Tibial nerve (tissue), 4 donors: ENCODE measurements at regions not wholly inside any gene's neighbourhood (a gene's known extent, or its start where the extent isn't known, plus 50 kb on each side); places are given as distances from the start of the nearest gene placed in this dataset.

Experiments
- DNase-seq, 2 donors: peaks; one replicate each; pipeline ENCODE4 v3.0.0-alpha.2; 2019; ENCODE audit warnings: low spot score in 2 of 2
- H3K27ac ChIP-seq, 4 donors: fragments of 200-600 bp; sonication (generic) in 3 of 4; one replicate each; pipeline ENCODE4 v1.5.1; 2017 to 2019; ENCODE audit warnings: mild to moderate bottlenecking in 1 of 4
- H3K27me3 ChIP-seq, 2 donors: fragments of 200-600 bp; sonication (generic) in 1 of 2; one replicate each; pipeline versions ENCODE4 v1.5.1 to v1.6.0; 2017 to 2019
- H3K36me3 ChIP-seq, 3 donors: fragments of 200-600 bp; sonication (generic); one replicate each; pipeline ENCODE4 v1.5.1; 2018 to 2019
- H3K4me1 ChIP-seq, 4 donors: fragments of 200-600 bp; sonication (generic) in 3 of 4; one replicate each; pipeline ENCODE4 v1.5.1; 2017 to 2019
- H3K4me3 ChIP-seq, 4 donors: fragments of 200-600 bp; sonication (generic) in 3 of 4; one replicate each; pipeline ENCODE4 v1.5.1; 2017 to 2019; ENCODE audit warnings: mild to moderate bottlenecking in 1 of 4, moderate library complexity in 1 of 4
- H3K9me3 ChIP-seq, 4 donors: fragments of 200-600 bp; sonication (generic) in 3 of 4; one replicate each; pipeline ENCODE4 v1.5.1; 2017 to 2019
- EP300 ChIP-seq, 2 donors: sonication (generic); formaldehyde crosslinking; IDR thresholded peaks; one replicate each; pipeline ENCODE4 v1.6.1; 2017; ENCODE audit warnings: antibody characterized with exemption in 2 of 2, mild to moderate bottlenecking in 1 of 2
- POLR2A ChIP-seq, 2 donors: fragments of 450-650 bp; IDR thresholded peaks; one replicate each; pipeline ENCODE4 v1.6.1; 2017; ENCODE audit warnings: antibody characterized with exemption in 2 of 2, mild to moderate bottlenecking in 2 of 2, moderate library complexity in 2 of 2
- WGBS, 2 donors: methylation state at CpG; one replicate each; pipeline ENCODE4 v1.1.5; 2018; 5-methylcytosine and 5-hydroxymethylcytosine counted together
- TF ChIP-seq, protein P1 (sequence below), 5 experiments: fragments of 200-600 bp in 3 of 5; fragments of 450-650 bp in 2 of 5; sonication (generic) in 3 of 5; IDR thresholded peaks; one replicate each; pipeline ENCODE4 v1.5.1; 2016 to 2019; ENCODE audit warnings: antibody characterized with exemption in 5 of 5, mild to moderate bottlenecking in 3 of 5, moderate library complexity in 2 of 5

DNA sequence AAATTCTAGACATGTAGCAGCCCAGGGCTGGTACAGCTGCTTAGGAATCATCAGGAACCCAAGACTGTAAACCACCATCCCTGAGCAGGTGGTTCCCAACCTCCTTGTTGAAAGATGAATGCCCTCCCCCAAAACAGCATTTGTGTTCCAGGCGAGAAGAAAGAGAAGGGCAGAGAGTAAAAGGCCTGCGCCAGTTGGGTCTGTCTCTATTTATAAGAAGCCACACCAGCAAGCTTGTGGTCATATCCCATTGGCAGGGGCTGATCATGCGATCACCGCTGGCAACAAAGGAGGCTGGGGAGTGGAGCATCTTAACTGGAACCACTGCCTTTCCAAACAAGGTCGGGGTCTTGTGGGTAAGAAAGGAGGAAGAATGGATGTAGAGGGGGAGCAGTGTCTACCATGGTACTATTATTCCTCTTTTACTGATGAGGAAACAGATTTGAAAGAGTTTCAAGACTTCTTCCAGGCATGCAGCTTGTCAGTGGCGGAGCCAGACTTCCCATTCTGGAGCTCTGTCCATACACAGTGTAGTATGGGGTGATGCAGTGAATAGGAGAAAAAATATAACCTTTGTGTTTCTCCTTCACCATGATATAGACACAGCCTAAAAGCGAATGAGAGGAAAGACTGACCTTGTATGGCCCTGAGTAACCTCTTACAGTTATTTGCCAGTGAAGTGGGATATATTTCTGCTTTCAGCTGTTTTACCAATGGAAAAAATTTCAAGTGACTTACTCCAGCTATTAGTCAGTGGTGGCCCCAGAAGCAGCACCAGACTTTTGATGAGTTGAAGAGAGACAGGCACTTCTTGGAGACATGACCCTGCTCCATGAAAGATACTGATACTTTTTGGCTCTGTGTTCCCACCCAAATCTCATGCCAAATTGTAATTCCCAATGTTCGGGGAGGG lies 222.6 kb downstream of the ABHD5 start:
- Histone ChIP-seq H3K27me3 (no peaks in the 10 kb centered on the region), H3K4me1 (no peaks in the 10 kb centered on the region), H3K9me3 (peaks cover 0 to 9% (median 2%) of the 10 kb centered on the region in 4 donors), H3K36me3 (no peaks in the 10 kb centered on the region), H3K4me3 (no peak overlapping the region), H3K27ac (no peak overlapping the region)
- TF ChIP-seq, protein P1, sequence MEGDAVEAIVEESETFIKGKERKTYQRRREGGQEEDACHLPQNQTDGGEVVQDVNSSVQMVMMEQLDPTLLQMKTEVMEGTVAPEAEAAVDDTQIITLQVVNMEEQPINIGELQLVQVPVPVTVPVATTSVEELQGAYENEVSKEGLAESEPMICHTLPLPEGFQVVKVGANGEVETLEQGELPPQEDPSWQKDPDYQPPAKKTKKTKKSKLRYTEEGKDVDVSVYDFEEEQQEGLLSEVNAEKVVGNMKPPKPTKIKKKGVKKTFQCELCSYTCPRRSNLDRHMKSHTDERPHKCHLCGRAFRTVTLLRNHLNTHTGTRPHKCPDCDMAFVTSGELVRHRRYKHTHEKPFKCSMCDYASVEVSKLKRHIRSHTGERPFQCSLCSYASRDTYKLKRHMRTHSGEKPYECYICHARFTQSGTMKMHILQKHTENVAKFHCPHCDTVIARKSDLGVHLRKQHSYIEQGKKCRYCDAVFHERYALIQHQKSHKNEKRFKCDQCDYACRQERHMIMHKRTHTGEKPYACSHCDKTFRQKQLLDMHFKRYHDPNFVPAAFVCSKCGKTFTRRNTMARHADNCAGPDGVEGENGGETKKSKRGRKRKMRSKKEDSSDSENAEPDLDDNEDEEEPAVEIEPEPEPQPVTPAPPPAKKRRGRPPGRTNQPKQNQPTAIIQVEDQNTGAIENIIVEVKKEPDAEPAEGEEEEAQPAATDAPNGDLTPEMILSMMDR (IDR thresholded peaks at IDR 0.05): no peak
- no peak for TF ChIP-seq POLR2A (IDR thresholded peaks at IDR 0.05)
- no peak for TF ChIP-seq EP300 (IDR thresholded peaks at IDR 0.05)
- DNase-seq: no peak
- 88 to 90% methylated on average over 8 of the region's 8 CpGs for WGBS, 2 donors

DNA sequence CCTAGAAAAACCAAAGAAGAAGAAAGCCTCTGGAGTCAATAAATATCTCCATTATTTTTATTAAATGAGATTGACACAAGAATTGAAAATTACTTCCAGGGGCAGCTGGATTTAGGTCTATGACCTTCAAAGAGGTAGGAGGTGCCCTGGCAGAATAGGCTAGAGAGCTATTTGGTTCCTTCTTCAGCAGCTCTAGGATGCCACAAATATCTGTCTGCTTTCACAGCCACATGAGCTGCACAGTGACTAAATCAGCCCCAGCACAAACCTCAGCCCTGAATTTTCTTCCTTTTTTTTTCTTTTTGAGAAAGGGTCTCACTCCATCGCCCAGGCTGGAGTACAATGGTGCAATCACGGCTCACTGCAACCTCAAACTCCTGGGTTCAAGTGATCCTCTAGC lies 223.5 kb downstream of the ABHD5 start:
- no peak for TF ChIP-seq EP300 (IDR thresholded peaks at IDR 0.05)
- TF ChIP-seq, protein P1 (IDR thresholded peaks at IDR 0.05): no peak
- no peak for TF ChIP-seq POLR2A (IDR thresholded peaks at IDR 0.05)
- H3K36me3 ChIP-seq: no peaks in the 10 kb centered on the region
- WGBS, 2 donors: 92 to 93% methylated on average over 2 of the region's 2 CpGs

DNA sequence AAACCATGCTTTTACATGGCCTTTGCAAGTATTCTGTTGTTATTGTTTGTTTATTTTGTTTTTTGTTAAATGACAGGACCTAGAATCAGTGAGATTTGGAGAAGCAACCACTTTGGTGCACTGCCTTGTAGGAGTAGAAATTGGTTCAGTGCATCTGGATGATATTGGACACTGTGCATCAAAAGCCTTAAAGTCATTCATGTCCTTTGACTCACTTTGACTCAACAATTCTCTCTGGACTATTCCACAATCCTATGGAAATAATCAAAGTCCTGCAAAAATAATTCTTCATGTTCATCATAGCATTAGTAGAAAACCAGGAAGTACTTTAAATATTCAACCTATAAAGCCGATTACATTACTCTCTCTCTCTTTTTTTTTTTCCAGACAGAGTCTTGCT lies 224.8 kb downstream of the ABHD5 start:
- Histone ChIP-seq H3K27ac (no peak overlapping the region), H3K36me3 (no peaks in the 10 kb centered on the region), H3K4me3 (no peak overlapping the region), H3K9me3 (peaks cover 0 to 9% (median 2%) of the 10 kb centered on the region in 4 donors), H3K27me3 (no peaks in the 10 kb centered on the region), H3K4me1 (peaks cover 0 to 4% (median 0%) of the 10 kb centered on the region in 4 donors)
- DNase-seq: no peak
- 85 to 93% methylated on average over 1 of the region's 1 CpG for WGBS, 2 donors
- TF ChIP-seq POLR2A (IDR thresholded peaks at IDR 0.05): no peak
- TF ChIP-seq EP300 (IDR thresholded peaks at IDR 0.05): no peak
- TF ChIP-seq, protein P1 (IDR thresholded peaks at IDR 0.05): no peak

More for the DNA sequence above, 223.5 kb downstream of the ABHD5 start:
- Histone ChIP-seq H3K27me3 (no peaks in the 10 kb centered on the region), H3K27ac (no peak overlapping the region), H3K4me1 (peaks cover 0 to 4% (median 0%) of the 10 kb centered on the region in 4 donors), H3K4me3 (no peak overlapping the region), H3K9me3 (peaks cover 0 to 9% (median 2%) of the 10 kb centered on the region in 4 donors)
- no peak for DNase-seq

DNA sequence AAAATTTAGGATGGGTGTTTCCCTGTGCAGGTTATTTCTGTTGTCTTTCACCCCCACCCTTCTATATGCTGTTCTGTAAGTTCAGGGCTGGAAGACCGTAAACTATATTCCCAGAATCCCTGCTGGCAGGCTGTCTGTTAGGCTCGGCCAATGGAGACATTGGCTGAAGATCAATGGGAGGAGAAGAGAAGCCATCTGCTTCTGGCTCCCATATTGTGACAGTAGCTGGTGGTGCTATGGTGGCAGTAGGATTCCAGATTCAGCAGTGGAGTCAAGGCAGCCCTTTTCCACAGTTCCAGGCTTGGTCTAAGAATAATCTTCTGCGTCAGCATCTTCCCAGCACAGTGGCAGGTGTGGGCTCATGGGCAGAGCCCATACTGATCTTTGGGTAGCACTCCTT lies 226.6 kb downstream of the ABHD5 start:
- TF ChIP-seq POLR2A (IDR thresholded peaks at IDR 0.05) (no peak), EP300 (IDR thresholded peaks at IDR 0.05) (no peak)
- TF ChIP-seq, protein P1 (IDR thresholded peaks at IDR 0.05): no peak
- H3K4me3 ChIP-seq: no peak overlapping the region
- WGBS, 2 donors: 97 to 100% methylated on average over 3 of the region's 3 CpGs
- DNase-seq: no peak
- H3K36me3 ChIP-seq: no peaks in the 10 kb centered on the region
- peaks cover 0 to 9% (median 2%) of the 10 kb centered on the region in 4 donors for H3K9me3 ChIP-seq
- no peak overlapping the region for H3K27ac ChIP-seq
- H3K4me1 ChIP-seq: peaks cover 0 to 4% (median 0%) of the 10 kb centered on the region in 4 donors
- no peaks in the 10 kb centered on the region for H3K27me3 ChIP-seq

DNA sequence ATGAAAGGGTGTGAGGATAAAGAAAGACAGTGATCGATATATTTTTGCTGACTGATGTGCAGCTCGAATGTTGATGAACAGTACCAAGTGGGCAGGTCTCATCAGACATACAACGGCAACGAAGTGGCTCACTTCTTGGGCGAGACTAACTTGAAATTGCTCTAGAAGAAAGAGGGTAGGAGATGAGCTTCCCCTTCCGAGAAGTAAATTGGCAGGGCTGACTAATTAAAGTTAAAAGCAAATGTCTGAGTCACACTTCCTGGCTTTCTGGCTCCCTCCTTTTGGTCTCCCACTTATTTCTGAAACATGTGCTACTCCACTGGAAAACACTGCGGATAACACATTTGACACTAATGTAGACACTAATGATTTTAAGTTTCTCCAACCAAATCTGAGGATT lies 228.3 kb downstream of the ABHD5 start:
- H3K4me3 ChIP-seq: no peak overlapping the region
- H3K36me3 ChIP-seq: no peaks in the 10 kb centered on the region
- H3K27me3 ChIP-seq: no peaks in the 10 kb centered on the region
- peaks cover 0 to 4% (median 0%) of the 10 kb centered on the region in 4 donors for H3K4me1 ChIP-seq
- TF ChIP-seq EP300 (IDR thresholded peaks at IDR 0.05) (no peak), POLR2A (IDR thresholded peaks at IDR 0.05) (no peak)
- TF ChIP-seq, protein P1 (IDR thresholded peaks at IDR 0.05): no peak
- 47 to 54% methylated on average over 7 of the region's 7 CpGs for WGBS, 2 donors
- H3K27ac ChIP-seq: no peak overlapping the region
- DNase-seq: no peak
- peaks cover 0 to 9% (median 2%) of the 10 kb centered on the region in 4 donors for H3K9me3 ChIP-seq
